ENCODE measurements at regions not wholly inside any gene's neighbourhood (a gene's known extent, or its start where the extent isn't known, plus 50 kb on each side); places are given as distances from the start of the nearest gene placed in this dataset.

DNA sequence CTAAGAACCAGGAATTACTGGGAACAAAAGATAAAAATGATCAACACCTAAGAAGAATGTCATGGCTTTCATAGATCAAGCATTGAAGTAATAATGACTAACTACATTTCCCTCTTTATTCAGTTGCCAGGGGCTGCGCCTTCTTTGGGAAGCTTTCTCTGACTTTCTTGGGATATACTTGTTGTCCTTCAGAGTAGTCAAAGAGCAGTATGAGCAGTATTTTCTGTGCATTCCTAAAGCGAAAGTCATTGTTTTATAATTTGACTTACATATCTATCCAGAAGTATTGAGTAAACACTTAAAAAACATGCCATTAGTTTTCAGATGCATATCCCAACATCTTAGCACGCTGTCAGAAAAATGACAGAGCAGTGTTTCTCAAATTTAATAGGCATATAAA lies 2412.4 kb downstream of the PCDH9 start:
- Histone ChIP-seq H3K4me3 (no peak overlapping the region), H3K27ac (no peak overlapping the region), H3K4me1 (ENCODE audit: control insufficient read depth in 1 of 2, low read depth in 2 of 2) (no peaks in the 10 kb centered on the region), H3K9me3 (no peaks in the 10 kb centered on the region), H3K36me3 (no peaks in the 10 kb centered on the region), H3K27me3 (replicated peaks; ENCODE audit: insufficient read depth) (no peaks in the 10 kb centered on the region)
- TF ChIP-seq, protein P1, sequence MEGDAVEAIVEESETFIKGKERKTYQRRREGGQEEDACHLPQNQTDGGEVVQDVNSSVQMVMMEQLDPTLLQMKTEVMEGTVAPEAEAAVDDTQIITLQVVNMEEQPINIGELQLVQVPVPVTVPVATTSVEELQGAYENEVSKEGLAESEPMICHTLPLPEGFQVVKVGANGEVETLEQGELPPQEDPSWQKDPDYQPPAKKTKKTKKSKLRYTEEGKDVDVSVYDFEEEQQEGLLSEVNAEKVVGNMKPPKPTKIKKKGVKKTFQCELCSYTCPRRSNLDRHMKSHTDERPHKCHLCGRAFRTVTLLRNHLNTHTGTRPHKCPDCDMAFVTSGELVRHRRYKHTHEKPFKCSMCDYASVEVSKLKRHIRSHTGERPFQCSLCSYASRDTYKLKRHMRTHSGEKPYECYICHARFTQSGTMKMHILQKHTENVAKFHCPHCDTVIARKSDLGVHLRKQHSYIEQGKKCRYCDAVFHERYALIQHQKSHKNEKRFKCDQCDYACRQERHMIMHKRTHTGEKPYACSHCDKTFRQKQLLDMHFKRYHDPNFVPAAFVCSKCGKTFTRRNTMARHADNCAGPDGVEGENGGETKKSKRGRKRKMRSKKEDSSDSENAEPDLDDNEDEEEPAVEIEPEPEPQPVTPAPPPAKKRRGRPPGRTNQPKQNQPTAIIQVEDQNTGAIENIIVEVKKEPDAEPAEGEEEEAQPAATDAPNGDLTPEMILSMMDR (IDR thresholded peaks at IDR 0.05), result no peak
- ATAC-seq (ENCODE audit: insufficient number of reproducible peaks, low FRiP score, low read depth) (no peak), DNase-seq (ENCODE audit: low spot score) (no peak)

DNA sequence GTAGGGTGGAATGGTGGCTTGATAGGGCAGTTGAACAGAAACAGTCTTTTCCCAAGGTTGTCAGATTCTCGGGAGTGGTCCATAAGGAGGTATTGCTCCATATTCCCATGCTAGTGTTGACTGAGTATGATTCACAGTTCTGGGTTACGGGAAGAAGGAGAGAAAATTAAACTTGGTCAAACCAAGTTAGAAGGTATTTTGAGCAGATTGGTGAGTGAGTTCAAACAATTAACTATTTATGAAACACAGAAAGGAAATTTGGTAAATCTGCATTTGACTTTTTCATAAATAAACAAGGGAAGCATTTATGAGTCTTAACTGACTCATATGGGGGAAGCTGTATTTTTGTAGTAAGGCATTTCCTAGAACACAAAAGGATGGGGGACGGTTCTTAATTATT lies 2419.4 kb downstream of the PCDH9 start:
- no peak for DNase-seq (ENCODE audit: low spot score)
- no peak for ATAC-seq (ENCODE audit: insufficient number of reproducible peaks, low FRiP score, low read depth)
- Histone ChIP-seq H3K9me3 (no peaks in the 10 kb centered on the region), H3K4me3 (no peak overlapping the region), H3K36me3 (no peaks in the 10 kb centered on the region), H3K27ac (no peak overlapping the region), H3K27me3 (replicated peaks; ENCODE audit: insufficient read depth) (no peaks in the 10 kb centered on the region), H3K4me1 (ENCODE audit: control insufficient read depth in 1 of 2, low read depth in 2 of 2) (no peaks in the 10 kb centered on the region)
- TF ChIP-seq, protein P1 (IDR thresholded peaks at IDR 0.05), result no peak

DNA sequence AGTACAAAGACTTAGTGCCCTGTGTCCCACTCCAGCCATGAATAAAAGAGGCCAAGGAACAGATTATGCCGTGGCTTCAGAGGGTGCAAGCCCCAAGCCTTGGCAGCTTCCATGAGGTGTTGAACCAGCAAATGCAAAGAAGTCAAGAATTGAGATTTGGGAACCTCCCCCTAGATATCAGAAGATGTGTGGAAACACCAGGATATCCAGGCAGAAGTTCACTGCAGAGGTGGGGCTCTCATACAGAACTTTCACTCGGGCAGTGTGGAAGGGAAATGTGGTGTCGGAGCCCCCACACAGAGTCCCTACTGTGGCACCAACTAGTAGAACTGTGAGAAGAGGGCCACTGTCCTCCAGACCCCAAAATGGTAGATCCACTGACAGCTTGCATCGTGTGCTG lies 2421.4 kb downstream of the PCDH9 start:
- TF ChIP-seq, protein P1 (IDR thresholded peaks at IDR 0.05), result no peak
- Histone ChIP-seq H3K36me3 (no peaks in the 10 kb centered on the region), H3K4me3 (no peak overlapping the region), H3K27me3 (replicated peaks; ENCODE audit: insufficient read depth) (no peaks in the 10 kb centered on the region), H3K9me3 (no peaks in the 10 kb centered on the region), H3K27ac (no peak overlapping the region), H3K4me1 (ENCODE audit: control insufficient read depth in 1 of 2, low read depth in 2 of 2) (no peaks in the 10 kb centered on the region)
- DNase-seq (ENCODE audit: low spot score), result no peak
- ATAC-seq (ENCODE audit: insufficient number of reproducible peaks, low FRiP score, low read depth), result no peak

DNA sequence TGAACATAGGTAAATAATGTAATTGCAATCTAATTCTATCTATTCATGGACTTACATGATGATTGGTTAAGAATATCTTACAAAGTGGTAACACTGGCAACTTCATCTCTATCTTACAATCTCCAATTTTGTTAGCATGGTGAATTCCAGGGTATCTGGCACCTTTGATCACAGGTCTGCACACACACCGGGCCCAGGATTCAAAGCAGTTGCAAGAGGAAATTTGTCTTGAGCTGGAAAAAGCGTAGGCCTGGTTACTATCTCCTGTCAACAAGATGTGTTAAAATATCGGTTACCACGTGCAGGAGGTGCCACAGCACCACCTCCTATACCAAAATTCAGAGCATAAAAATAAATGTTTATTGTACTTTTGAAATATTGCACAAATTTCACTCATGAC lies 2428.4 kb downstream of the PCDH9 start:
- Histone ChIP-seq H3K9me3 (no peaks in the 10 kb centered on the region), H3K36me3 (no peaks in the 10 kb centered on the region), H3K27me3 (replicated peaks; ENCODE audit: insufficient read depth) (no peaks in the 10 kb centered on the region), H3K4me1 (ENCODE audit: control insufficient read depth in 1 of 2, low read depth in 2 of 2) (no peaks in the 10 kb centered on the region), H3K27ac (no peak overlapping the region), H3K4me3 (no peak overlapping the region)
- ATAC-seq (ENCODE audit: insufficient number of reproducible peaks, low FRiP score, low read depth) (no peak), DNase-seq (ENCODE audit: low spot score) (no peak)
- TF ChIP-seq, protein P1 (IDR thresholded peaks at IDR 0.05), result no peak

DNA sequence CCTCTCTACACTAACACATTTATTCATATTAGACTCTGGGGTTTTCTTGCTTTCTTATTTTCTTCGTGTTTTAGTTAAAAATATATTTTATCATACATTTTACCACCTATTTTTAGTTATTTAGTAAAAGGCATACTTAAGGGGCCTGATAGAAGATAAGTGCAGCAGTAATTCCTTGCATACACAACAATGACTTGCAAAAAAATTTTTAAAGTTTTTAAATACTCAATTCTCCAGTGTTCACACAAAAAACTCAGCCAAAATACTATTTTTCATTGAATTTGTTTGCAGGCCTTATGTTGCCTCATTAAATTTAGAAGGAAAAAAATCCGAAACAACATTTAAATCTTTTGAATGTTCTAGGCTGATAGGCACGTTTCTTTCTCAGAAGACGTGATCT lies 2431.7 kb downstream of the PCDH9 start:
- ATAC-seq (ENCODE audit: insufficient number of reproducible peaks, low FRiP score, low read depth), result no peak
- no peak overlapping the region for H3K27ac ChIP-seq
- no peak overlapping the region for H3K4me3 ChIP-seq
- no peak for DNase-seq (ENCODE audit: low spot score)
- no peaks in the 10 kb centered on the region for H3K9me3 ChIP-seq
- H3K4me1 ChIP-seq (ENCODE audit: control insufficient read depth in 1 of 2, low read depth in 2 of 2), result no peaks in the 10 kb centered on the region
- H3K36me3 ChIP-seq, result no peaks in the 10 kb centered on the region
- TF ChIP-seq, protein P1 (IDR thresholded peaks at IDR 0.05), result no peak
- H3K27me3 ChIP-seq (replicated peaks; ENCODE audit: insufficient read depth), result no peaks in the 10 kb centered on the region
